AG10803 (cell line): ENCODE measurements at regions not wholly inside any gene's neighbourhood (a gene's known extent, or its start where the extent isn't known, plus 50 kb on each side); places are given as distances from the start of the nearest gene placed in this dataset.

Source experiments
- DNase-seq: peaks from one replicate; pipeline ENCODE4 v3.0.0; 2010; ENCODE audit warnings: low read depth
- H3K4me3 ChIP-seq: 2 replicates; pipeline ENCODE4 v1.5.1; 2011; ENCODE audit warnings: mild to moderate bottlenecking, low read length, control low read depth
- TF ChIP-seq, protein P1 (sequence below): conservative IDR thresholded peaks from 2 replicates; pipeline ENCODE4 v1.5.1; 2011; ENCODE audit warnings: mild to moderate bottlenecking, low read length, control low read depth, inconsistent platforms

GRCh38 chr18:44411262-44411905 is 269.3 kb upstream of the SETBP1 start:
- TF ChIP-seq, protein P1, sequence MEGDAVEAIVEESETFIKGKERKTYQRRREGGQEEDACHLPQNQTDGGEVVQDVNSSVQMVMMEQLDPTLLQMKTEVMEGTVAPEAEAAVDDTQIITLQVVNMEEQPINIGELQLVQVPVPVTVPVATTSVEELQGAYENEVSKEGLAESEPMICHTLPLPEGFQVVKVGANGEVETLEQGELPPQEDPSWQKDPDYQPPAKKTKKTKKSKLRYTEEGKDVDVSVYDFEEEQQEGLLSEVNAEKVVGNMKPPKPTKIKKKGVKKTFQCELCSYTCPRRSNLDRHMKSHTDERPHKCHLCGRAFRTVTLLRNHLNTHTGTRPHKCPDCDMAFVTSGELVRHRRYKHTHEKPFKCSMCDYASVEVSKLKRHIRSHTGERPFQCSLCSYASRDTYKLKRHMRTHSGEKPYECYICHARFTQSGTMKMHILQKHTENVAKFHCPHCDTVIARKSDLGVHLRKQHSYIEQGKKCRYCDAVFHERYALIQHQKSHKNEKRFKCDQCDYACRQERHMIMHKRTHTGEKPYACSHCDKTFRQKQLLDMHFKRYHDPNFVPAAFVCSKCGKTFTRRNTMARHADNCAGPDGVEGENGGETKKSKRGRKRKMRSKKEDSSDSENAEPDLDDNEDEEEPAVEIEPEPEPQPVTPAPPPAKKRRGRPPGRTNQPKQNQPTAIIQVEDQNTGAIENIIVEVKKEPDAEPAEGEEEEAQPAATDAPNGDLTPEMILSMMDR: no peak
- H3K4me3 ChIP-seq: no peak overlapping the region
- no peak for DNase-seq

DNA sequence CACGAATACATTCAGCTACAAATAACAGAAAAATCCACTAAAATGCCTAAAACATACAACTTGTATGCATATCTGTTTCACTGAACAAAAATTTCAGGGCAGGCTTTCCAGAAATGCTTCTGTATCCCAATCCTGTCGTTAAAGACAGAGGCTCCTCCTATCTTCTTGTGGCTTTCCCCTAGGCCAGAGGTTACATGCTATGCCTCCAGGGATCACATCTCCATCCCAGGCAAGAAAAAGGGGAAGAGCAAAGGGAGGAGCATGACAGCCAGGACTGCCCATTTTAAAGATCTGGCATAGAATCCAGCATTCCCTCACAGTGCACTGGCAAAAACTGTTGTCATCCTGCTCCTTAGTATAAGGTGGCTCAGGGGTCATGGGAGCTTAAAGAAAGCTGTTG is 268.7 kb upstream of the SETBP1 start:
- no peak for DNase-seq
- TF ChIP-seq, protein P1: no peak
- no peak overlapping the region for H3K4me3 ChIP-seq

DNA sequence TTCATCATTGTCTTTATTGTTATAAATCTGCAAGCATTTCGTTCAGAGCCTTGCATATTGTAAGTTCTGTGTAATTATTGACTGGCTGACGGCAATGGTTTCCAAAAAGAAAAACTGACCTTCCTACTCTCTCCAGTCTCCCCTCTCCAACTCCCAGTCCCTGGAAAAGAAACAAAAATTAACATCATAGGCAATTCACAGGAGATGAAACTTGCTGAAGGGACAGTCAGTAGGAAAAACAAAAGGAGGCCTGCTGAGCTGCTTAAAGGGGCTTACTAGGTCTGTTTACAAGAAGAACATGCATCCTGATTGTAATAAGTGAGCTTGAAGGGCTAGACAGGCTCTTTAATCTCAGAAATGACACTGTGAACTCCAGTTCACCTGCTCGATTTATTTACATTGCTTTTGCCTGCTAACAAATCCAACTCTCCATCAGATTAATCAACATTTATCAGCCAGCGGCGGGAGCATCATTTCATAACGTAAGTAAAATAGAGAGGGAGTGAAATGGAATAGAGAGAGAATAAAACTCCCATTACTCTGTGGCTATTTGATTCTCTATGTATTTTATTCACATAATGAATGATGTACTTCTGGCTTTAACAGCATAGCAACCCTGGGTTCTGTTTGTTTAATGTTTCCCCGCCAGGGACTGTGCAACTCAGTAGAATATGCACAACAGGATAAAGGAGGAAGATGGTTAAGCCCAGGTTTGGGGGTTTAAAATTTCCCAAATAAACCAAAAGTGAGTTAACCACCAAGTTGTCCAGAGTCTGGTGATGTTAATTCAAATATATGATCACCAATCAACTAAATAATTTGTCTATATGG is 256.7 kb upstream of the SETBP1 start:
- TF ChIP-seq, protein P1: no peak
- DNase-seq: no peak
- no peak overlapping the region for H3K4me3 ChIP-seq

- DNase-seq: no peak
- TF ChIP-seq, protein P1: no peak
- H3K4me3 ChIP-seq: no peak overlapping the region
Observed at GRCh38 chr18:44424645-44425035, 256.0 kb upstream of the SETBP1 start.

GRCh38 chr18:44425161-44425560 is 255.5 kb upstream of the SETBP1 start:
- DNase-seq: no peak
- no peak overlapping the region for H3K4me3 ChIP-seq

GRCh38 chr18:44437603-44438002 is 243.1 kb upstream of the SETBP1 start:
- TF ChIP-seq, protein P1: no peak
- DNase-seq: no peak
- H3K4me3 ChIP-seq: no peak overlapping the region

More at GRCh38 chr18:44425161-44425560, 255.5 kb upstream of the SETBP1 start:
- TF ChIP-seq, protein P1: no peak

- TF ChIP-seq, protein P1: no peak
- no peak overlapping the region for H3K4me3 ChIP-seq
- no peak for DNase-seq
Observed at GRCh38 chr18:44450226-44450625, 230.5 kb upstream of the SETBP1 start.
